ENCODE measurements at regions not wholly inside any gene's neighbourhood (a gene's known extent, or its start where the extent isn't known, plus 50 kb on each side); places are given as distances from the start of the nearest gene placed in this dataset.

GRCh38 chr20:11546939-11547338 lies 370.8 kb upstream of the BTBD3 start:
- no peak for DNase-seq (ENCODE audit: low read depth)
- TF ChIP-seq CTCF (IDR thresholded peaks at IDR 0.05; ENCODE audit: control insufficient read depth, insufficient read depth, low read depth, low read length, missing control alignments) = no peak
- no peak overlapping the region for H3K4me3 ChIP-seq (ENCODE audit: control insufficient read depth, low read depth, low read length)

GRCh38 chr20:11549172-11550103 lies 368.3 kb upstream of the BTBD3 start:
- TF ChIP-seq CTCF (IDR thresholded peaks at IDR 0.05; ENCODE audit: control insufficient read depth, insufficient read depth, low read depth, low read length, missing control alignments) = no peak
- no peak for DNase-seq (ENCODE audit: low read depth)
- H3K4me3 ChIP-seq (ENCODE audit: control insufficient read depth, low read depth, low read length) = no peak overlapping the region

- DNase-seq (ENCODE audit: low read depth) = no peak
- no peak overlapping the region for H3K4me3 ChIP-seq (ENCODE audit: control insufficient read depth, low read depth, low read length)
- no peak for TF ChIP-seq CTCF (IDR thresholded peaks at IDR 0.05; ENCODE audit: control insufficient read depth, insufficient read depth, low read depth, low read length, missing control alignments)
These were observed 366.9 kb upstream of the BTBD3 start for GRCh38 chr20:11550657-11551338.

- no peak overlapping the region for H3K4me3 ChIP-seq (ENCODE audit: control insufficient read depth, low read depth, low read length)
- TF ChIP-seq CTCF (IDR thresholded peaks at IDR 0.05; ENCODE audit: control insufficient read depth, insufficient read depth, low read depth, low read length, missing control alignments) = no peak
- DNase-seq (ENCODE audit: low read depth) = no peak
These were observed 366.2 kb upstream of the BTBD3 start for GRCh38 chr20:11551479-11551878.

GRCh38 chr20:11553603-11554002 lies 364.1 kb upstream of the BTBD3 start:
- no peak for DNase-seq (ENCODE audit: low read depth)
- H3K4me3 ChIP-seq (ENCODE audit: control insufficient read depth, low read depth, low read length) = no peak overlapping the region
- TF ChIP-seq CTCF (IDR thresholded peaks at IDR 0.05; ENCODE audit: control insufficient read depth, insufficient read depth, low read depth, low read length, missing control alignments) = peak; percentile 36

- no peak for DNase-seq (ENCODE audit: low read depth)
- no peak overlapping the region for H3K4me3 ChIP-seq (ENCODE audit: control insufficient read depth, low read depth, low read length)
- TF ChIP-seq CTCF (IDR thresholded peaks at IDR 0.05; ENCODE audit: control insufficient read depth, insufficient read depth, low read depth, low read length, missing control alignments) = no peak
These were observed 362.2 kb upstream of the BTBD3 start for GRCh38 chr20:11555510-11555909.

Measured in AG09309 (cell line).